Kidney (tissue), 13 donors: ENCODE measurements at regions not wholly inside any gene's neighbourhood (a gene's known extent, or its start where the extent isn't known, plus 50 kb on each side); places are given as distances from the start of the nearest gene placed in this dataset.

Experiments
- DNase-seq, 5 donors: peaks; one replicate each; pipeline ENCODE4 v3.0.0-alpha.2; 2013 to 2020
- FAIRE-seq: peaks from 2 replicates; lab custom pipeline; 2012; peaks lifted over from hg19 to GRCh38; lab: Jason Lieb, UNC
- H3K27ac ChIP-seq, 2 donors: one replicate each; pipeline ENCODE4 v1.7.0; 2013; ENCODE audit warnings: low read depth in 2 of 2, low read length in 2 of 2, inconsistent platforms in 1 of 2
- H3K27me3 ChIP-seq: one replicate; pipeline ENCODE4 v1.7.1; 2013; ENCODE audit warnings: low read length, inconsistent platforms; ENCODE audit not compliant: control insufficient read depth, insufficient read depth
- H3K36me3 ChIP-seq, 3 donors: one replicate each; pipeline versions ENCODE4 v1.7.0 to v1.7.1; 2013; ENCODE audit warnings: low read length in 3 of 3, control low read depth in 1 of 3, inconsistent platforms in 1 of 3; ENCODE audit not compliant: insufficient read depth in 3 of 3, control insufficient read depth in 2 of 3
- H3K4me1 ChIP-seq, 3 donors: one replicate each; pipeline versions ENCODE4 v1.7.0 to v1.7.1; 2013; ENCODE audit warnings: low read length in 3 of 3, inconsistent platforms in 1 of 3, low read depth in 1 of 3; ENCODE audit not compliant: control insufficient read depth in 2 of 3, insufficient read depth in 2 of 3
- H3K4me3 ChIP-seq, 3 donors: one replicate each; pipeline versions ENCODE4 v1.7.0 to v1.8.1; 2013; ENCODE audit warnings: low read length in 3 of 3, control low read depth in 1 of 3, inconsistent platforms in 1 of 3
- H3K9ac ChIP-seq, 3 donors: one replicate each; pipeline versions ENCODE4 v1.7.0 to v1.7.1; 2013; ENCODE audit warnings: low read length in 3 of 3, control low read depth in 1 of 3, inconsistent platforms in 1 of 3
- H3K9me3 ChIP-seq, 3 donors: one replicate each; pipeline versions ENCODE4 v1.7.0 to v1.7.1; 2013; ENCODE audit warnings: low read length in 3 of 3, control low read depth in 1 of 3, inconsistent platforms in 1 of 3; ENCODE audit not compliant: control insufficient read depth in 2 of 3, insufficient read depth in 1 of 3
- CTCF ChIP-seq: IDR thresholded peaks from 3 replicates; pipeline ENCODE4 v1.5.1; 2012; ENCODE audit warnings: mild to moderate bottlenecking, moderate library complexity, borderline replicate concordance; ENCODE audit not compliant: insufficient read depth; ENCODE audit errors: extremely low read depth
- intact Hi-C: fragments of 100-400 bp; cut with DNase I; formaldehyde crosslinking; loops from one replicate; pipeline ENCODE4 v1.11.1; 2022
- donor health status: control.
- donor health status: control.
- donor health status: control.
- donor health status: control.
- donor health status: control.
- donor health status: DM: yes; HTN: yes; CAD: no.
- donor health status: Normal renal cell carcinoma (clear cell type).

DNA sequence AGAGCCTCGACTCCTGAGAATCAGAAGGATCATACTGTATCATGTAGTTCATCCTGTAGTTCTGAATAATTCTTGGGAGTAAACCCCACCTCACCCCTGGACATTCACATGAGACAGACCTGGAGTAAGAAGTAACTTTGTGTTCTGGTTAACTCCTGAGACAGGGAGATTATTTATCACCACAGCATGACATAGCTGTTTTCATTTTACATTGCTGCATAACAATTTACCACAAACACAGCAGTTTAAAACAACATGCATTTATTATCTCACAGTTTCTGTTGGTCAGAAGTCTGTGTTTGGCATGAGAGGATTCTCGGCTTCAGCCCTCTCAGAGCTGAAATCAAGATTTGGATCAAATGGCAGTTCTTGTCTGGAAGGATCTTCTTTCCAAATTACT, 855.8 kb upstream of the FANCL start:
- no peak for DNase-seq
- Histone ChIP-seq H3K4me3 (no peak overlapping the region), H3K27ac (no peak overlapping the region), H3K9me3 (peaks cover 0 to 5% (median 3%) of the 10 kb centered on the region in 3 donors), H3K36me3 (no peaks in the 10 kb centered on the region), H3K9ac (no peak overlapping the region), H3K4me1 (no peaks in the 10 kb centered on the region), H3K27me3 (no peaks in the 10 kb centered on the region)
- intact Hi-C loops, result no loop called here
- no peak for TF ChIP-seq CTCF
- FAIRE-seq, result no peak

DNA sequence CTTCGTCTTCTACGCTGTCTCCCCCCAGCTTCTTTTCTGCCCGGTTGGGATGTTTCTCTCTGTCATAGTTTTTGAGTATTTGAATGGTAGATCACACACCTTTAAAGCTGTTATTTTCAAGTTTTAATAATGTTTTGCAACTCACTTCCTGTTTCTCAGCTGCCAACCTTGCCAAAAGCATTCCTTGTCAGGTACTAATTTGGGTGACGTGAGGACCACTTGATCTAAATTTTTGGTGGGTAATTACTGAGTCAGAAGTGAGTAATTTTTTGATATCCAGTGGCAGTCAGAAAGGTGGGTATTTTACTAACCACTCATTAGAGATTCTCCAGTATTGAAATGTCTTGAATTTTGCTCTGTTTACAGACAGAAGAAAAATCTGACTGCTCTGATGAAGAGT, 852.4 kb upstream of the FANCL start:
- H3K4me1 ChIP-seq, result no peaks in the 10 kb centered on the region
- DNase-seq, result no peak
- H3K36me3 ChIP-seq, result no peaks in the 10 kb centered on the region
- no peak overlapping the region for H3K27ac ChIP-seq
- no peak for FAIRE-seq
- no peaks in the 10 kb centered on the region for H3K27me3 ChIP-seq
- intact Hi-C loops, result no loop called here
- peaks cover 0 to 2% (median 2%) of the 10 kb centered on the region in 3 donors for H3K9me3 ChIP-seq
- no peak overlapping the region for H3K4me3 ChIP-seq
- TF ChIP-seq CTCF, result no peak
- no peak overlapping the region for H3K9ac ChIP-seq

GRCh38 chr2:59084326-59084725, 843.2 kb upstream of the FANCL start:
- Histone ChIP-seq H3K27ac (no peak overlapping the region), H3K9ac (no peak overlapping the region), H3K36me3 (no peaks in the 10 kb centered on the region), H3K27me3 (no peaks in the 10 kb centered on the region), H3K4me3 (no peak overlapping the region), H3K9me3 (no peaks in the 10 kb centered on the region), H3K4me1 (no peaks in the 10 kb centered on the region)
- intact Hi-C loops, result no loop called here
- FAIRE-seq (no peak), DNase-seq (no peak)
- TF ChIP-seq CTCF, result no peak
